HG02840 (cell line): ENCODE measurements at regions not wholly inside any gene's neighbourhood (a gene's known extent, or its start where the extent isn't known, plus 50 kb on each side); places are given as distances from the start of the nearest gene placed in this dataset.
"Not testable (repeated sequence)": the region's sequence is repeated elsewhere in the genome, so short reads cannot be mapped to it uniquely, and the experiment has no call there.

ENCODE experiments used
- ATAC-seq: cut with Tn5 transposase; IDR thresholded peaks from one replicate; pipeline ENCODE4 v1.9.1; 2021; ENCODE audit warnings: mild to moderate bottlenecking, moderate library complexity, moderate number of reproducible peaks; ENCODE audit not compliant: unreplicated experiment, low FRiP score

DNA sequence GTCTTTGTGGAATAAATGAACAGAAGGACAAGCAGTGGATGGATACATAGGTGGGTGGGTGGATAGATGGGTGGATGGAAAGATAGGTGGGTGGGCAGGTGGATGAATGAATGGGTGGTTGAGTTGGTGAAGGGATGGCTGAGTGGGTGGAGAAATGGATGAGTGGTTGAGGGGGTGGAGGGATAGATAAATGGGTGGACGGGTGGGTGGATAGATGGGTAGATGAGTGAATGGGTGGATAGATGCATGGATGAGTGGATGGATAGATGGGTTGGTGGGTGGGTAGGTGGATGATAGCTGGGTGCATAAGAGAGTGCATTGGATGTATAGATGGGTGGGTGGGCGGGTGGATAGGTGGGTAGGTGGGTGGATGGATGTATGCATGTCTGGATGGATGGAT, 63.5 kb downstream of the UNC93B1 start:
- not testable (repeated sequence) for ATAC-seq

DNA sequence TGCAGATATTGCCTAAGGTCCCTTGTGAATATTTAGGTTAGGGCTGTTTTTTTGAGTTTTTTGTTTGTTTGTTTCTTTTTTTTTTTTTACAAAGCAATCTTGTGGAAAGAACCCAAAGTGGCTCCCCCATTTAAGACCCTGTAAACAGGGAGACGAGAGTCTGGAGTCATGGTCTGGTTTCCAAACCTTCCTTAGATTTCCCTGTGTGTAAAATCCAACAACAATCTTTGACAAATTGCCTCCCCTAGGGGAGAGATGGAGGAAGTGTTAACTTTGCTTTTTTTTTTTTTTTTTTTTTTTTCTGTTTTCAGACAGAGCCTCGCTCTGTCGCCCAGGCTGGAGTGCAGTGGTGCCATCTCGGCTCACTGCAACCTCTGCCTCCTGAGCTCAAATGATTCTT, 64.9 kb downstream of the UNC93B1 start:
- ATAC-seq, result not testable (repeated sequence)

DNA sequence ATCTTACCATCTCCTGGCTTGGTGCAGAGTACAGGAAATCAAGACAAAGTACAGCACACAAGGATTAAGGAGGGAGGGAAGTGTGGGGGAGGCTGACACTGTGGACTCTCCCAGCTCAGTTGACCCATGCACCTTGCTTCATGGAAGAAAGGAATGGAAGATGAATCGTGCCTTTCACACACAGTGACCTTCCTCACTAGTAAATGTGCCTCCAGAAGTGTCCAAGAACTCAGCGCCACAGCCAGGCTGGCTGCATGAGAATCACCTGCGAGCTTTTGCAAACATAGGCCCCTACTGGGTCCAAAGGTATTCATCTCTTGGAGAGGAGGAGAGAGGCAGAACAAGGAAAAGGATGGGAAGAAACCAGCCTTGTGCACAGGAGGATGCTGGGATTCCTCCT, 65.5 kb downstream of the UNC93B1 start:
- ATAC-seq, result not testable (repeated sequence)

DNA sequence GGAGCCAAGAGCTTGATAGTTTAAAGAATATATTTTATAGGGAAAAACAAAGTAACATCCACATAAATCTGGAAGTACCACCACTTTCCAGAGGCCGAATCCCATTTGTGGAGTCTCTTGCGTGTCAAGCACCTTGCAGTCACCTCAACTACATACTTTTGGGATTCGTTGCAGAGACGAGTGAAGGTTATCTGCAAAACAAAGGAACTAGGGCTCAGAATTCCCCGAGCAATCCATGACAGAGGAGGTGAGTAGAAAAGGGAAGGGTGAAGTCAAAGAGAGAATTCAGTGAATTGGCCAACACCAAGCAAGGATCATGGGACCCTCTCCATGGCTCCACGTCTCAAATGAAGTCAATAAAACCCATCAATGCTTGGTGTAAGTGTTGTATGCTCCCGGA, 80.3 kb downstream of the UNC93B1 start:
- ATAC-seq, result not testable (repeated sequence)

DNA sequence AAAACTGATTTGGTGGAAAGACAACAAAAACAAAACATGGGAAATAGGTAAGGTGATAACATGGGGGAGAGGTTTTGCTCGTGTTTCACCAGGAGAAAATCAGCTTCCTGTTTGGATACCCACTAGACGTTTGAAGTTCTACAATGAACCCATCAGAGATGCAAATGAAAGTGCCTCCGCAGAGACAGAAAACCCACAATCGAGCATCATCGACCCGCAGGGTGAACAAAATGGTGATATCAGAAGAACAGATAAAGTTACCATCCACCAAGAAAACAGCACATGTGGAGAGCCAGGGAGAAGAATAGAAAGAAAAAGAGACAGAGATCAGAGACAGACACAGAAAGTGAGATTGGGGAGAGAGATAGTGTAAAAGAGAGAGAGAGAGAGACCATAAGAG, 83.4 kb downstream of the UNC93B1 start:
- not testable (repeated sequence) for ATAC-seq

DNA sequence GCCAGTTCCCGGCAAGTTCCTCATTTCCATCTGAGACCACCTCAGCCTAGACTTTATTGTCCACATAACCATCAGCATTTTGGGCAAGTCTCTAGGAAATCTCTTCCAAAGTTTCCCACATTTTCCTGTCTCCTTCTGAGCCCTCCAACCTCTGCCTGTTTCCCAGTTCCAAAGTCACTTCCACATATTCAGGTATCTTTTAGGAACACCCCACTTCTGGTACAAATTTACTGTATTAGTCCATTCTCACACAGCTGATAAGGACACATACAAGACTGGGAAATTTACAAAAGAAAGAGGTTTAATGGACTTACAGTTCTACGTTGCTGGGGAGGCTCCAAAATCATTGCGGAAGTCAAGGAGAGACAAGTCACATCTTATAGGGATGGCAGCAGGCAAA, 91.7 kb downstream of the UNC93B1 start:
- ATAC-seq, result not testable (repeated sequence)

DNA sequence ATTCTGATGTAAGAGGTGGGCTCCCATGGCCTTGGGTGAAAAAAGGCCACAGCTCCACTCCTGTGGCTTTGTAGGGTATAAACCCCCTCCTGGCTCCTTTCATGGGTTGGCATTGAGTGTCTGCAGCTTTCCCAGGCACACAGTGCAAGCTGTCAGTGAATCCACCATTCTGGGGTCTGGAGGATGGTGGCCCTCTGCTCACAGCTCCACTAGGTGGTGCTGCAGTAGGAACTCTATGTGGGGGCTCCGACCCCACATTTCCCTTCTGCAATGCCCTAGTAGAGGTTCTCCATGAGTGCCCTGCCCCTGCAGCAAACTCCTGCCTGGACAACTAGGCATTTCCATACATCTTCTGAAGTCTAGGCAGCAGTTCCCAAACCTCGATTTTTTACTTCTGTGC, 92.7 kb downstream of the UNC93B1 start:
- not testable (repeated sequence) for ATAC-seq

DNA sequence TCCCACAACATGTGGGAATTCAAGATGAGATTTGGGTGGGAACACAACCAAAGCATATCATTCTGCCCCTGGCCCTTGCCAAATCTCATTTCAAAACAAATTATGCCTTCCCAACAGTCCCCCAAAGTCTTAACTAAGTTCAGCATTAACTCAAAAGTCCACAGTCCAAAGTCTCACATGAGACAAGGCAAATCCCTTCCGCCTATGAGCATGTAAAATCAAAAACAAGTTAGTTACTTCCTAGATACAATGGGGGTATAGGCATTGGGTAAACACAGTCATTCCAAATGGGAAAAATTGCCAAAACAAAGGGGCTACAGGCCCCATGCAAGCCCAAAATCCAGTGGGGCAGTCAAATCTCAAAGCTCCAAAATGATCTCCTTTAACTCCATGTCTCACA, 93.1 kb downstream of the UNC93B1 start:
- not testable (repeated sequence) for ATAC-seq

DNA sequence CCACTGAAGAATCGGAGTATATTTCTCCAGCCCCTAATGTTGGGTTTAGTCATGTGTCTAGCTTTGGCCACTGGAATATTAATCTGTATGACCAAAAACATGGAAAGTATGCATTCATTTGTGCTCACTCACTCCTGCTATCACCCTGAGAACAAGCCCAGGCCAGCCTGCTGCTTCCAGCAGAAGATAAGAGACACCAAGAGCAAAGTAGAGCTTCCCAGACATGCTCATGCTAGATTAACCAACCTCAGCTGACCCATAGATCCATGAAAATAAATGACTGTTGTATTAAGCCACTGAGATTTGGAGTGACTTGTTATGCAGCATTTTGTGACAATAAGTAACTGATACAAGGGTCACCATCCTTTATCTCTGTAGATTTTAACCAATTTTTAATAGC, 96.9 kb downstream of the UNC93B1 start:
- not testable (repeated sequence) for ATAC-seq

DNA sequence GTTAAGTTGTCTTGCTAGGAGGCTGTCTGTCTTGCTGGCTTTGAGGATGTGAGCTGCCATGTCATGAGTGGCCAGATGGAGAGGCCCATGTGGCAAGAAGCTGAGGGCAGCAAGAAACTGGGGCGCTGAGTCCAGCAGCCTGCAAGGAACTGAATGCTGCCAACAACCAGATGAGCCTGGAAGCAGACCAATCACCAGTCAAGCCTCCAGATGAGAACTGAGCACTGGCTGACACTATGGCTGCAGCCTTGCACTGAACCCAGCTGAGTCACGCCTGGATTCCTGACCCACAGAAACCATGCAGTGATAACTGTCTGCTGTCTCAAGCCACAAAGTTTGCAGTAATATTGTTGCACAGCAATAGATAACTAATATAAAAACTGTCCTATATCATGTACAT, 104.4 kb downstream of the UNC93B1 start:
- ATAC-seq, result not testable (repeated sequence)

DNA sequence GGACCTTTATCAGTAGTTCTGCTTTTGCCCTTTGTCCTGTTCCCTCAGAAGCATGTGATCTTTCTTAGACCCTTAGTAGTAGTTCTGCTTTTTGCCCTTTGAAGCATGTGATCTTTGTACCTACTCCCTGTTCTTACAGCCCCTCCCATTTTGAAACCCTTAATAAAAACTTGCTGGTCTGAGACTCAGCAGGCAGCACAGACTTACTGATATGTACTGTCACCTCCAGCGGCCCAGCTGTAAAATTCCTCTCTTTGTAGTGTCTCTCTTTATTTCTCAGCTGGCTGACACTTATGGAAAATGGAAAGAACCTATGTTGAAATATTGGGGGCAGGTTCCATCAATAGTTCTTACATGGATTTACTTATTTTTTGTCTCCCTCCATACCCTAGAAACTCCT, 110.4 kb downstream of the UNC93B1 start:
- not testable (repeated sequence) for ATAC-seq

DNA sequence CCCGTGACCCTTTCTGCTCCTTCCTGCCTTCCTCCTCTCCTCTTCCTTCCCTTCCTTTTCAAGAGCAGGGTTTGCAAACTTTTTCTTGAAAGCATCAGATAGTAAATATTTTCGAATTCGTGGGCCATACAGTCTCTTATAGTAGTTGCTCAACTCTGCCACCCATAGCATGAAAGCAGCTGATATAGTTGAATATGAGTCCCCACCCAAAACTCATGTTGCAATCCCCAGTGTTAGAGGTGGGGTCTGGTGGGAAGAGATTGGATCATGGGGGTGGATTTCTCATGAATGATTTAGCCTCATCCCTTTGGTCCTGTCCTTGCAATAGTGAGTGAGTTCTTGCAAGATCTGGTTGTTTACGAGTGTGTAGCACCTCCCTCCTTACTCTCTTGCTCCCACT, 114.3 kb downstream of the UNC93B1 start:
- ATAC-seq, result not testable (repeated sequence)

DNA sequence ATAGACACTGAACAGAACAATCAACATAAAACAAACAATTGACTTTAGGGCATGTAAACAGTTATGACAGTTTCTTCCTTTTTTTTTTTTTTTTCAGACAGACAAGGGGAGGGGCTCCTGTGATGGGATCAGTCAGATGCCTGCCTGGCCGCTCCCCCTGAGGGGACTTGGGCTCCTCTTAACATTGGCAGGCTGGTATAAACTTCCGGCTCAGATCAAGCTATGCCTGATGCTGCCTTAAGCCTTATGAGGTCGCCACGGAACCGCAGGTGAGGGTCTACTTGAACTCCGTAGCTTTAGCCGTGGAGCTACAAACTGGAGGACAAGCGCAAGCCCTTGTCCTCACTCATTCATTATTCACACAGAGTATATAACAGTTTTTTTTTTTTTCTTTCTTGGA, 115.8 kb downstream of the UNC93B1 start:
- ATAC-seq, result not testable (repeated sequence)

DNA sequence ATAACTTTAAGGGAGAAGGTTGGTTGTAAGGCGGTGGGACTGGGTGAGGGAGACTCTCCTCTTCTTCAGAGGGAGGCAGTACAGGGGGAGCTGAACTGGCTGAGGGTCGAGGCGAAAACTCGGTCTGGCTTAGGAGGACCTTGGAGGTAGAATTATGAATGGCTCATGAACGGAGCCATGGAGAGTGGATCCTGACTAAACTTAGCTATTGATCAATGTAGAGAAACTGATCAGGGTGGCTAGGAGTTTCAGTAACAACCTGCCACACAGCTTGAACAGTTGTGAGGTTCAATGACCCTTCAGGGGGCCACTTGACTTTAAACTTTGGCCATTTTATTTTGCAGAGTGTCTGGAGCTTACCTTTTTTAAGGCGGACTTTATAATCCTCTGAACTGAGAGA, 117.2 kb downstream of the UNC93B1 start:
- ATAC-seq, result not testable (repeated sequence)

DNA sequence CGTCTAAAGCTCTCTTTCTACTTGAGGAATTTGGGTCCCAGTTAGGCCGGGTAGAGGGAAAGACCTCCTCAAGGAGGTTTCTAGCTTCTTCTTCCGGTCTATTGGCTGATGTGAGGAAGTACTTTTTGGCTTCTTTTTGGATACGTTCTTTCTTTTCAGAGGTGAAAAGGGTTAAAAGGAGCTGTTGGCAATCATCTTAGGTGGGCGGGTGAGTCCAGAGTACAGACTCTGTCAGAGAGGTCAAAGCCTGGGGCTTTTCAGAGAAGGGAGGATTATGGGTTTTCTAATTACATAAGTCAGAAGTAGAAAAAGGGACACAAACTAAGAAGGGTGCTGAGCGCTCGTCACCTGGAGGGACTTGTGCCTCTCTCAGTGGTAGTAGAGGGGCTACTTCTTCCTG, 117.7 kb downstream of the UNC93B1 start:
- ATAC-seq, result not testable (repeated sequence)

DNA sequence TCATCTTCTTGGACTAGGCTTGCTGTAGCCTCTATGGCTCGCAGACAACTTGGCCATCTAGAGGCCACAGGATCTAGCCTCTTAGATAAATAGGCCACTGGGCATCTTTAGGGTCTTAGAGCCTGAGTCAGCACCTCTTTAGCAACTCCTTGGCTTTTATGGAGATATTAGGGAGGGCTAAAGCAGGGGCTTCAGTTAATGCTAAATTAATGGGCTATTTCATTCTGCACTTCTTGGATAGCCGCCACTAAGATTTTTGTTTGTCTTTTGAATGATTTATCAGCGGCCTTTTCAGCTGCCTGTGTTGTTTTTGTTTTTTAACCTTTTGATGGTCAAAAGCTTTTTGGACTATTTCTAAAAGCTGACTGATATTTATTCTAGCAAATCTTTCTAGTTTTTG, 118.3 kb downstream of the UNC93B1 start:
- not testable (repeated sequence) for ATAC-seq

DNA sequence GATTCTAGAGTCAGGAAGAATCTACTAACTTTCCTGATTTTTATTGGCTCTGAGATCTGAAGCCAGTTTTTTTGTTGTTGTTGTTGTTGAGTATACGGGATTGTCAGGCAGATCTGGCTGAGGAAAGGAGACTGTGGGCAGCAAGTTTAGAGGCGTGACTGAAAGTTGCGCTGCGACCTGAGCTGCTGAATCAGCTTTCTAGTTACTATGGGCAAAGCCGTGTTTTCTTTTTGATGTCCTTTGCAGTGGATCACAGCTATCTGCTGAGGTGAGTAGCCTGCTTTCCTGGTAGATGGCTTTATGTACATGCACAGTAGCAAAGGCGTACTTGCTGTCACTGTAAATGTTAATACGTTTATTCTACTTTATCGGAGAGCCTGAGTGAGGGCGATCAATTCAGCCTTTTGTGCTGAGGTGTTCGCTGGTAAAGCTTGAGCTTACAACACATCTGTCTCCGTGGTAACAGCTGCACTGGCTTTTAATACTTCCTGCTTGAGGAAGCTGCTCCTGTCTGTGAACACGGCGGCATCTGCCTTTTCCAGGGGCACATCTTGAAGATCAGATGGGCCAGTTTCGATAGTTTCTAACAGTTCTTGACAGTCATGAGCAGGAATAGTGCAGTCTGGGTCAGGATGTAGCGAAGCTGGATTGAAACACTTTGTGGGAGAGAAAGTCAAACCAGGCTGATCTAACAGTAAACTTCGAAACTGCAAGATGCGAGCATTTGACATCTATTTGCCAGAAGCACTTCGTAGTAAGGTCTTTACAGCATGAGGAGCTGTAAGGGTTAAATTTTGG, 118.9 kb downstream of the UNC93B1 start:
- not testable (repeated sequence) for ATAC-seq

DNA sequence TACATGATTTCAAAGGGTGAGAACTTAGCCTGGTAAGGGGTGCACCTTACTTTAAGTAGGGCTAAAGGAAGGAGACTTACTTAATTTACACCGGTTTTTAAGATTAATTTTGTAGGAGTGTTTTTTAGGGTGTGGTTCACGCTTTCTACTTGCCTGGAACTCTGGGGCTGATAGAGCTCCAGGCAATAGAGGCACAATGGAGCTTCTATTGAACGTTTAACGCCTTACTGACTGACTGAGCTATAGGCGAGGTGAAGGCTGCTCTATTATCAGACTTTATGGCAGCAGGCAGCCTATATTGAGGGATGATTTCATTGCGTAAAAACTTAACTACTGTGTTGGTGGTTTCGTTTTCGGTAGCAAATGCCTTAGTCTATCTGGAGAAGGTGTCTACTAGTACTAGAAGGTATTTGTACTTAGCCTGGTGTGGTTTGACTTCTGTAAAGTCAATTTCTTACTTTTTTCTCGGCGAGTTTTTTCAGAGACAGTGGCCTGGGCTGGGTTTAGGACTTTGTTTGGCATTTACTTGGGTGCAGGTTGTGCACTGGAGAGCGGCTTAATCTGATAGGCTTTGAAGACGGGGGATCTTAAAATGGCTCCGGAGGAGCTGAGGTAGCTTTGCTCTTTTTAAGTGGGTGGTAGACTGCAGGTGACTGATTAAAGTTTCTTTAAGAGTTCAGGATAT, 119.7 kb downstream of the UNC93B1 start:
- ATAC-seq, result not testable (repeated sequence)

DNA sequence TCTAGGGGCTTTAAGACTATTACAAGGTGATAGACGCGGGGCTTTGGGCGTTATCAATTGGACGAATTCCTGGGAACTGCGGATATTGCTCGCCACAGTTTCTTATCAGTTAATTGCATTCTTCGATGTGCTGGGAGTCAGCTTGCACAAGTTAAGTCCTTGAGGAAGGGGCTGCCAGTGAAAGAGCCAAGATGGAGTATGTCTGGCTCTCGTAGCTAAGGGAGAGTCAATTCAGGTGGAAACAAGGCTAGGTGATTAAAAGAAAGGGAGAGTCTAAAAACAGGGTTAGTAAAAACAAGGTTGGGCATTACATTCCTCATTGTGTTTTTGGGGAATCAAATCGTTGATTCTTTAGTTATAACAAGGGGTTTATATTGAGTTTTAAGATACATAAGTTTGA, 121.6 kb downstream of the UNC93B1 start:
- not testable (repeated sequence) for ATAC-seq

DNA sequence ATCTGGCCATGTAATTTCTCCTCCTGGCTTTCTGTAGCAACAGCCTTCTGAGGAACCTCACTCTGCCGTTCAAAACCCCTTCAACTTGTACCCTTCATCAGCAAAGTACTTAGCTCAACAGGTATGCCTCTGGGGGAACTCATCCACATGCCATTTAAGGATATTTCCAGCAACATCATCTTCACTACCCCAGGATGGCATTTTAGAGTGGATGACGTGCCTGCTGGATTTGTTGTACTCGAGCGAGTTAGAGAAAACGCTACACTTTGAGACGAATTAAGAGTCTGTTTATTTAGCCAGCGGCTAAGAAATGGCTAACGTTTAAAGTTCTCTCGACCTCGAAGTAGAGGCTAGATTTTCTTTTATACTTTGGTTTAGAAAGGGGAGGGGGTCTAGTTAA, 122.1 kb downstream of the UNC93B1 start:
- ATAC-seq, result not testable (repeated sequence)

DNA sequence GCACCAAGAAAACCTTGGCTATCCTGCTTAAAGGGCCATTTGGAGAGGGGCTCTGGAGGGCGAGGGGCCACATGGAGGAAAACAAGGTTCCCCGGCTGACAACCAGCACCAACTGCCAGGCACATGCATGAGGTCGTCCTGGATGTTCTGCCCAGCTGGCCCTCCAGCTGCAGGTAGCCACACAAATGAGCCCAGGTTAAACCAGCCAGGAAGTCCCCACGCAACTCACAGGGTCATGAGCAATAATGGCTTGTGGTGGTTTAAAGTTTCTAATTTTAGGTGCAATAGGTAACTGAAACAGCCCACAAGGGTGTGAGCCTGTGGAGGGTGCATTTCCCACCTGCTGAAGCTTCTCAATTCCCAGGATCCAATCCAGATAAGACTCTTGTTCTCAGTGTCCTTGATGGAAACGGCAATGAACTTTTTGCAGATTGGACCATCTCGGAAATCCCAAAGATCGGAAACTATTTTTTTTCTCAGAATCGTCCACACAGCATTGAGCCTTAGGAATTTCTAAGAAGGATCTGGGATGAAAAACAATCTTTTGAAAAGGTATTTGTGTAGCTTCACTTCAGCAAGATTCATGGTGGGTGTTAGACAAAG, 123.2 kb downstream of the UNC93B1 start:
- ATAC-seq, result not testable (repeated sequence)
